Prostate gland (tissue), 2 donors: ENCODE measurements at regions not wholly inside any gene's neighbourhood (a gene's known extent, or its start where the extent isn't known, plus 50 kb on each side); places are given as distances from the start of the nearest gene placed in this dataset.

Experiments used
- DNase-seq: peaks from one replicate; pipeline ENCODE4 v3.0.0-alpha.2; 2019; ENCODE audit warnings: low spot score
- H3K27ac ChIP-seq, 2 donors: fragments of 200-600 bp; sonication (generic); 2 replicates each; pipeline ENCODE4 v1.5.1; 2017 to 2019
- H3K27me3 ChIP-seq: fragments of 200-600 bp; sonication (generic); replicated peaks from 2 replicates; pipeline ENCODE4 v1.5.1; 2019; ENCODE audit not compliant: insufficient read depth
- H3K36me3 ChIP-seq, 2 donors: fragments of 200-600 bp; sonication (generic); 1 replicate in 1 of 2; 2 replicates in 1 of 2; pipeline versions ENCODE4 v1.5.1 to v1.8.1; 2017 to 2019
- H3K4me1 ChIP-seq: fragments of 200-600 bp; sonication (generic); replicated peaks from 2 replicates; pipeline ENCODE4 v1.5.1; 2019
- H3K4me3 ChIP-seq, 2 donors: fragments of 200-600 bp; sonication (generic); 2 replicates each; pipeline ENCODE4 v1.5.1; 2017 to 2019
- H3K9me3 ChIP-seq: fragments of 200-600 bp; sonication (generic); 2 replicates; pipeline ENCODE4 v1.5.1; 2017
- CTCF ChIP-seq, 4 experiments: fragments of 200-600 bp in 2 of 4; fragments of 450-650 bp in 2 of 4; sonication (generic) in 2 of 4; IDR thresholded peaks; 1 replicate in 3 of 4; 2 replicates in 1 of 4; pipeline ENCODE4 v1.5.1; 2016 to 2019; ENCODE audit warnings: antibody characterized with exemption in 4 of 4, mild to moderate bottlenecking in 2 of 4, moderate library complexity in 2 of 4
- POLR2A ChIP-seq: fragments of 450-650 bp; IDR thresholded peaks from one replicate; pipeline ENCODE4 v1.6.1; 2016; ENCODE audit warnings: antibody characterized with exemption, mild to moderate bottlenecking
- POLR2AphosphoS5 ChIP-seq: sonication (generic); formaldehyde crosslinking; IDR thresholded peaks from one replicate; pipeline ENCODE4 v1.6.1; 2017; ENCODE audit warnings: antibody characterized with exemption
- WGBS: methylation state at CpG from one replicate; pipeline ENCODE4 v1.1.5; 2018; 5-methylcytosine and 5-hydroxymethylcytosine counted together
- intact Hi-C: fragments of 100-400 bp; cut with DNase I; formaldehyde crosslinking; loops from one replicate; pipeline ENCODE4 v1.14.2; 2022

GRCh38 chr10:81027223-81027622, 489.5 kb downstream of the SH2D4B start:
- Histone ChIP-seq H3K36me3 (no peaks in the 10 kb centered on the region), H3K27me3 (no peaks in the 10 kb centered on the region), H3K27ac (no peak overlapping the region), H3K9me3 (no peaks in the 10 kb centered on the region), H3K4me1 (no peaks in the 10 kb centered on the region), H3K4me3 (no peak overlapping the region)
- WGBS: 78% methylated on average over 1 of the region's 1 CpG
- TF ChIP-seq POLR2AphosphoS5 (no peak), POLR2A (no peak), CTCF (IDR thresholded peaks at IDR 0.05) (no peak)
- intact Hi-C loops: no loop called here
- no peak for DNase-seq

- 94% methylated on average over 4 of the region's 4 CpGs for WGBS
- H3K4me3 ChIP-seq: no peak overlapping the region
- no peak overlapping the region for H3K27ac ChIP-seq
- no peaks in the 10 kb centered on the region for H3K4me1 ChIP-seq
- TF ChIP-seq POLR2AphosphoS5 (no peak), POLR2A (no peak), CTCF (IDR thresholded peaks at IDR 0.05) (no peak)
- DNase-seq: no peak
- H3K9me3 ChIP-seq: no peaks in the 10 kb centered on the region
- H3K27me3 ChIP-seq: no peaks in the 10 kb centered on the region
- intact Hi-C loops: no loop called here
- H3K36me3 ChIP-seq: no peaks in the 10 kb centered on the region
Measured at GRCh38 chr10:81027706-81028105, 490.0 kb downstream of the SH2D4B start.

GRCh38 chr10:81031774-81032173, 494.1 kb downstream of the SH2D4B start:
- Histone ChIP-seq H3K4me1 (no peaks in the 10 kb centered on the region), H3K27ac (no peak overlapping the region), H3K9me3 (no peaks in the 10 kb centered on the region), H3K36me3 (no peaks in the 10 kb centered on the region), H3K27me3 (no peaks in the 10 kb centered on the region), H3K4me3 (no peak overlapping the region)
- WGBS: 100% methylated on average over 1 of the region's 1 CpG
- intact Hi-C loops: no loop called here
- DNase-seq: no peak
- TF ChIP-seq POLR2AphosphoS5: no peak
- no peak for TF ChIP-seq CTCF (IDR thresholded peaks at IDR 0.05)
- TF ChIP-seq POLR2A: no peak

GRCh38 chr10:81034383-81034782, 496.7 kb downstream of the SH2D4B start:
- TF ChIP-seq POLR2AphosphoS5 (no peak), POLR2A (no peak)
- no peak for DNase-seq
- Histone ChIP-seq H3K27ac (no peak overlapping the region), H3K4me1 (no peaks in the 10 kb centered on the region), H3K27me3 (no peaks in the 10 kb centered on the region), H3K36me3 (no peaks in the 10 kb centered on the region), H3K9me3 (no peaks in the 10 kb centered on the region), H3K4me3 (no peak overlapping the region)
- WGBS: 52% methylated on average over 4 of the region's 4 CpGs
- intact Hi-C loops: no loop called here

GRCh38 chr10:81036257-81036656, 498.6 kb downstream of the SH2D4B start:
- DNase-seq: no peak
- intact Hi-C loops: no loop called here
- no peaks in the 10 kb centered on the region for H3K27me3 ChIP-seq
- TF ChIP-seq POLR2AphosphoS5 (no peak), CTCF (IDR thresholded peaks at IDR 0.05) (no peak), POLR2A (no peak)
- 92% methylated on average over 3 of the region's 3 CpGs for WGBS
- no peaks in the 10 kb centered on the region for H3K9me3 ChIP-seq
- no peaks in the 10 kb centered on the region for H3K4me1 ChIP-seq
- no peak overlapping the region for H3K27ac ChIP-seq
- no peaks in the 10 kb centered on the region for H3K36me3 ChIP-seq
- H3K4me3 ChIP-seq: no peak overlapping the region

GRCh38 chr10:81040031-81040430, 502.3 kb downstream of the SH2D4B start:
- H3K27me3 ChIP-seq: no peaks in the 10 kb centered on the region
- DNase-seq: no peak
- H3K4me3 ChIP-seq: no peak overlapping the region
- WGBS: 92% methylated on average over 6 of the region's 6 CpGs
- no peaks in the 10 kb centered on the region for H3K9me3 ChIP-seq
- intact Hi-C loops: no loop called here
- H3K36me3 ChIP-seq: no peaks in the 10 kb centered on the region
- H3K4me1 ChIP-seq: no peaks in the 10 kb centered on the region
- no peak for TF ChIP-seq CTCF (IDR thresholded peaks at IDR 0.05)
- no peak for TF ChIP-seq POLR2AphosphoS5
- no peak for TF ChIP-seq POLR2A
- H3K27ac ChIP-seq: peak overlapping the region; percentile 19 to 44
